DND-41 (cell line): ENCODE measurements at regions not wholly inside any gene's neighbourhood (a gene's known extent, or its start where the extent isn't known, plus 50 kb on each side); places are given as distances from the start of the nearest gene placed in this dataset.

Experiments used
- ATAC-seq: fragments of 200-7000 bp; cut with Tn5 transposase; 3 replicates; pipeline ENCODE4 v1.9.1; 2021; ENCODE audit warnings: low read depth; ENCODE audit not compliant: insufficient read depth
- DNase-seq: peaks from one replicate; pipeline ENCODE4 v3.0.0-alpha.2; 2020
- H2AFZ ChIP-seq: 2 replicates; pipeline ENCODE4 v1.6.0; 2012; ENCODE audit warnings: low read depth, low read length
- H3K27ac ChIP-seq: 2 replicates; pipeline ENCODE4 v1.5.1; 2012; ENCODE audit warnings: low read length, inconsistent platforms
- H3K27me3 ChIP-seq: fragments of 200-600 bp; sonication (generic); 2 replicates; pipeline ENCODE4 v1.6.0; 2012; ENCODE audit warnings: low read length, mild to moderate bottlenecking, inconsistent platforms; ENCODE audit not compliant: insufficient read depth, poor library complexity
- H3K36me3 ChIP-seq: 2 replicates; pipeline ENCODE4 v1.5.1; 2012; ENCODE audit warnings: low read length, inconsistent platforms; ENCODE audit not compliant: insufficient read depth
- H3K4me1 ChIP-seq: 2 replicates; pipeline ENCODE4 v1.5.1; 2012; ENCODE audit warnings: mild to moderate bottlenecking, low read length; ENCODE audit not compliant: insufficient read depth
- H3K4me2 ChIP-seq: 2 replicates; pipeline ENCODE4 v1.6.0; 2012; ENCODE audit warnings: mild to moderate bottlenecking, moderate library complexity, low read length, inconsistent platforms; ENCODE audit not compliant: insufficient read depth
- H3K4me3 ChIP-seq, 2 experiments: fragments of 200-600 bp in 1 of 2; shearing (Covaris generic) in 1 of 2; 2 replicates each; pipeline ENCODE4 v1.5.1; 2012 to 2016; ENCODE audit warnings: inconsistent platforms in 2 of 2, low read length in 2 of 2, mild to moderate bottlenecking in 2 of 2, low read depth in 1 of 2, moderate library complexity in 1 of 2
- H3K79me2 ChIP-seq: 2 replicates; pipeline ENCODE4 v1.6.0; 2012; ENCODE audit warnings: low read length, inconsistent platforms; ENCODE audit not compliant: insufficient read depth
- H3K9ac ChIP-seq: 2 replicates; pipeline ENCODE4 v1.6.0; 2012; ENCODE audit warnings: low read depth, mild to moderate bottlenecking, inconsistent platforms, low read length, moderate library complexity
- H3K9me3 ChIP-seq: 2 replicates; pipeline ENCODE4 v1.5.1; 2012; ENCODE audit warnings: low read length, moderate library complexity, mild to moderate bottlenecking, inconsistent platforms; ENCODE audit not compliant: insufficient read depth, severe bottlenecking
- H4K20me1 ChIP-seq: 2 replicates; pipeline ENCODE4 v1.6.0; 2012; ENCODE audit warnings: low read length; ENCODE audit not compliant: insufficient read depth
- CTCF ChIP-seq: IDR thresholded peaks from 2 replicates; pipeline ENCODE4 v1.5.1; 2012; ENCODE audit warnings: borderline replicate concordance, low read length, moderate library complexity, mild to moderate bottlenecking; ENCODE audit not compliant: poor library complexity, severe bottlenecking; ENCODE audit errors: extremely low read depth
- EZH2 ChIP-seq: IDR thresholded peaks from 3 replicates; pipeline ENCODE4 v1.6.1; 2012; ENCODE audit warnings: borderline replicate concordance, low read depth, mild to moderate bottlenecking, moderate library complexity, low read length, inconsistent platforms; ENCODE audit not compliant: severe bottlenecking

DNA sequence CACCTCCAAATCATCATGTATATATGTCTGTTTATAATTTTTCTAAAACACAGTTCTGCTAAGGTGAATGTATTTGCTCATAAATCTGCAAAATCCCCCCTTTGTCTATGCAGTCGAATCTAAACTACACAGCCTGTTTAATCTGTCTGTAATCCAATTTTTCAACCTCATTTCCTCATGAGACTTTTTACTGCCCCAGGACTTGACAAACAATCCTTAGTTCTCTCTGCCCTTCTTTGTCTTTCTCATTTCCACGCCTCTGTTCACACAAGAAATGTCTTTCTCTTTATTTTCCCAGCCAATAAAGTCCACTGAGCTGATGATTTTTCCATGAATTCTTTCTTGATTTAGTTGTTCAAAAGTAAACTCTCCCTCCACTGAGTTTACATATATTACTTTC lies 1154.3 kb downstream of the FAM181B start:
- ATAC-seq (no peak), DNase-seq (no peak)
- H3K4me1 ChIP-seq: no peaks in the 10 kb centered on the region
- no peaks in the 10 kb centered on the region for H3K36me3 ChIP-seq
- no peak overlapping the region for H2AFZ ChIP-seq
- no peaks in the 10 kb centered on the region for H3K9me3 ChIP-seq
- H3K4me2 ChIP-seq: no peak overlapping the region
- H4K20me1 ChIP-seq: no peaks in the 10 kb centered on the region
- H3K79me2 ChIP-seq: no peaks in the 10 kb centered on the region
- TF ChIP-seq CTCF (no peak), EZH2 (no peak)
- no peak overlapping the region for H3K9ac ChIP-seq
- no peak overlapping the region for H3K27ac ChIP-seq
- H3K4me3 ChIP-seq: no peak overlapping the region
- no peaks in the 10 kb centered on the region for H3K27me3 ChIP-seq

DNA sequence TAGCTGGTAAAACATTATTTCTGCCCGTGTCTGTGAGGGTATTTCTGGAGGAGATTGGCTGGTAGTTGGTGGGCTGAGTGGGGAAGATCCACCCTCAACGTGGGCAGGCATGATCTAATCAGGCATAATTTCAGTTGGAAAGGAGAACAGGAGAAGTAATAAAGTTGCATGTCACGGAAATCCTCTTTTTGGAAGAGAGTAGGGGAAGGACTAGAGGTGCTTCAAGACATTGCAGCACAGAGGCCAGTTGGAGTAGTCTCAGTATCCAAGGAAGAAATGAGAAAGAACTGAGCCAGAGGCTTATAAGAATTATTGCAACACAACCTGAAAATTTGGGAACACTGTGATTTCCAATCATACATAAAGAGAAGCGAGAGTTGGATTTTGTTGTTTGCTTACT lies 1155.1 kb downstream of the FAM181B start:
- DNase-seq (no peak), ATAC-seq (no peak)
- H2AFZ ChIP-seq: no peak overlapping the region
- no peak overlapping the region for H3K4me2 ChIP-seq
- no peak overlapping the region for H3K9ac ChIP-seq
- no peak for TF ChIP-seq CTCF
- no peak for TF ChIP-seq EZH2
- H3K36me3 ChIP-seq: no peaks in the 10 kb centered on the region
- no peak overlapping the region for H3K4me3 ChIP-seq
- no peaks in the 10 kb centered on the region for H4K20me1 ChIP-seq
- no peaks in the 10 kb centered on the region for H3K4me1 ChIP-seq
- H3K9me3 ChIP-seq: no peaks in the 10 kb centered on the region
- no peak overlapping the region for H3K27ac ChIP-seq
- no peaks in the 10 kb centered on the region for H3K27me3 ChIP-seq
- no peaks in the 10 kb centered on the region for H3K79me2 ChIP-seq

DNA sequence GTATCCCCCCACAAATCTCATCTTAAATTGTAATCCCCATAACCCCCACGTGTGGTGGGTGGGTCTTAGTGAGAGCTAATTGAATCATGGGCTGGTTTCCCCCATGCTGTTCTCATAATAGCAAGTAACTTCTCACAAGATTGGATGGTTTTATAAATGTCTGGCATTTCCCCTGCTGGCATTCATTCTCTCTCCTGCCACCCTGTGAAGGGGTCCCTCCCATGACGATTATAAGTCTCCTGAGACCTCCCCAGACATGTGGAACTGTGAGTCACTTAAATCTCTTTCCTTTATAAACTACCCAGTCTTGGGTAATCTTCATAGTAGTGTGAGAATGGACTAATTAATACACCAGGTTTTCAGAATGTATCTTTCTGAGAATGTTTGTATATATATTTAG lies 1159.4 kb downstream of the FAM181B start:
- Histone ChIP-seq H3K36me3 (no peaks in the 10 kb centered on the region), H3K4me2 (no peak overlapping the region), H3K27me3 (no peaks in the 10 kb centered on the region), H3K9me3 (no peaks in the 10 kb centered on the region), H3K27ac (no peak overlapping the region), H4K20me1 (no peaks in the 10 kb centered on the region), H3K4me1 (no peaks in the 10 kb centered on the region), H3K79me2 (no peaks in the 10 kb centered on the region), H3K4me3 (no peak overlapping the region), H3K9ac (no peak overlapping the region), H2AFZ (no peak overlapping the region)
- TF ChIP-seq CTCF (no peak), EZH2 (no peak)
- no peak for ATAC-seq
- DNase-seq: no peak

DNA sequence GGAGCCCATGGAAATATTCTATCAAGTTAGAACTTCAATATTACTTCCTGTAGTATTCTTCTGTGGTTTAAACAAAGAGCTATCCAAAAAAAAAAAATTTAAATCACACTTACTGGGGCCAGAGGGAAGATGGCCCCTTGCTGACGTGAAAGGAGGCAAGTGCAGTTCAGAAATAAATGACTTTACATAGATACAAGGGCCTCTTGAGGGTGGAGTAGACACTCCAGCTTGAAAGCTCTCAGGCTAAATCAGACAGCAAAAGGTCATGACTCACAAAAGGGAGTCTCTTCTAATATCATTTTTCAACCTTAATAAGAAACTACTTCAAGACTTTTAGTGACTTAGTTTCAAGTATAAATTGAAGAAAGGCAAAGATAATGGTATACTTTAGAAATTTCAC lies 1160.3 kb downstream of the FAM181B start:
- TF ChIP-seq CTCF (no peak), EZH2 (no peak)
- DNase-seq (no peak), ATAC-seq (no peak)
- H3K9me3 ChIP-seq: no peaks in the 10 kb centered on the region
- no peak overlapping the region for H3K27ac ChIP-seq
- H3K9ac ChIP-seq: no peak overlapping the region
- no peaks in the 10 kb centered on the region for H3K4me1 ChIP-seq
- H3K4me2 ChIP-seq: no peak overlapping the region
- H3K79me2 ChIP-seq: no peaks in the 10 kb centered on the region
- H3K36me3 ChIP-seq: no peaks in the 10 kb centered on the region
- H3K4me3 ChIP-seq: no peak overlapping the region
- H3K27me3 ChIP-seq: no peaks in the 10 kb centered on the region
- no peak overlapping the region for H2AFZ ChIP-seq
- no peaks in the 10 kb centered on the region for H4K20me1 ChIP-seq
